ENCODE measurements at regions not wholly inside any gene's neighbourhood (a gene's known extent, or its start where the extent isn't known, plus 50 kb on each side); places are given as distances from the start of the nearest gene placed in this dataset.
"Not testable (repeated sequence)": the region's sequence is repeated elsewhere in the genome, so short reads cannot be mapped to it uniquely, and the experiment has no call there.

- H3K9me3 Mint-ChIP-seq (ENCODE audit: unreplicated experiment); H3K27me3 Mint-ChIP-seq (ENCODE audit: unreplicated experiment); H3K27ac Mint-ChIP-seq (ENCODE audit: unreplicated experiment); H3K4me1 Mint-ChIP-seq (ENCODE audit: unreplicated experiment); DNase-seq (ENCODE audit: low spot score); H3K4me3 Mint-ChIP-seq (ENCODE audit: unreplicated experiment); H3K36me3 Mint-ChIP-seq (ENCODE audit: low read depth, unreplicated experiment): not testable (repeated sequence)
Measured at GRCh38 chr12:8282181-8282580, 54.8 kb upstream of the FAM90A1 start.

- H3K4me3 Mint-ChIP-seq (ENCODE audit: unreplicated experiment); H3K9me3 Mint-ChIP-seq (ENCODE audit: unreplicated experiment); H3K27ac Mint-ChIP-seq (ENCODE audit: unreplicated experiment); H3K36me3 Mint-ChIP-seq (ENCODE audit: low read depth, unreplicated experiment); H3K27me3 Mint-ChIP-seq (ENCODE audit: unreplicated experiment); H3K4me1 Mint-ChIP-seq (ENCODE audit: unreplicated experiment); DNase-seq (ENCODE audit: low spot score): not testable (repeated sequence)
Measured at GRCh38 chr12:8285681-8286080, 58.3 kb upstream of the FAM90A1 start.

- H3K4me3 Mint-ChIP-seq (ENCODE audit: unreplicated experiment); H3K36me3 Mint-ChIP-seq (ENCODE audit: low read depth, unreplicated experiment); H3K27me3 Mint-ChIP-seq (ENCODE audit: unreplicated experiment); H3K9me3 Mint-ChIP-seq (ENCODE audit: unreplicated experiment); DNase-seq (ENCODE audit: low spot score); H3K27ac Mint-ChIP-seq (ENCODE audit: unreplicated experiment); H3K4me1 Mint-ChIP-seq (ENCODE audit: unreplicated experiment): not testable (repeated sequence)
Measured at GRCh38 chr12:8291764-8292163, 64.3 kb upstream of the FAM90A1 start.

- not testable (repeated sequence) for H3K4me1 Mint-ChIP-seq (ENCODE audit: unreplicated experiment); H3K27me3 Mint-ChIP-seq (ENCODE audit: unreplicated experiment); H3K36me3 Mint-ChIP-seq (ENCODE audit: low read depth, unreplicated experiment); H3K27ac Mint-ChIP-seq (ENCODE audit: unreplicated experiment); H3K9me3 Mint-ChIP-seq (ENCODE audit: unreplicated experiment); H3K4me3 Mint-ChIP-seq (ENCODE audit: unreplicated experiment); DNase-seq (ENCODE audit: low spot score)
Measured at GRCh38 chr12:8294662-8295061, 67.2 kb upstream of the FAM90A1 start.

GRCh38 chr12:8308611-8309010 lies 81.2 kb upstream of the FAM90A1 start:
- not testable (repeated sequence) for DNase-seq (ENCODE audit: low spot score); H3K36me3 Mint-ChIP-seq (ENCODE audit: low read depth, unreplicated experiment); H3K9me3 Mint-ChIP-seq (ENCODE audit: unreplicated experiment); H3K4me1 Mint-ChIP-seq (ENCODE audit: unreplicated experiment); H3K27me3 Mint-ChIP-seq (ENCODE audit: unreplicated experiment); H3K4me3 Mint-ChIP-seq (ENCODE audit: unreplicated experiment); H3K27ac Mint-ChIP-seq (ENCODE audit: unreplicated experiment)

- not testable (repeated sequence) for H3K9me3 Mint-ChIP-seq (ENCODE audit: unreplicated experiment); H3K4me3 Mint-ChIP-seq (ENCODE audit: unreplicated experiment); H3K36me3 Mint-ChIP-seq (ENCODE audit: low read depth, unreplicated experiment); DNase-seq (ENCODE audit: low spot score); H3K27me3 Mint-ChIP-seq (ENCODE audit: unreplicated experiment); H3K27ac Mint-ChIP-seq (ENCODE audit: unreplicated experiment)
- peaks cover 13% of the 10 kb centered on the region for H3K4me1 Mint-ChIP-seq (ENCODE audit: unreplicated experiment)
Measured at GRCh38 chr12:8315997-8316396, 88.6 kb upstream of the FAM90A1 start.

GRCh38 chr12:8317675-8318074 lies 90.3 kb upstream of the FAM90A1 start:
- H3K9me3 Mint-ChIP-seq (ENCODE audit: unreplicated experiment); H3K4me3 Mint-ChIP-seq (ENCODE audit: unreplicated experiment); H3K27ac Mint-ChIP-seq (ENCODE audit: unreplicated experiment); H3K27me3 Mint-ChIP-seq (ENCODE audit: unreplicated experiment); H3K36me3 Mint-ChIP-seq (ENCODE audit: low read depth, unreplicated experiment); DNase-seq (ENCODE audit: low spot score): not testable (repeated sequence)
- H3K4me1 Mint-ChIP-seq (ENCODE audit: unreplicated experiment), result peaks cover 13% of the 10 kb centered on the region

GRCh38 chr12:8320251-8320730 lies 92.9 kb upstream of the FAM90A1 start:
- H3K36me3 Mint-ChIP-seq (ENCODE audit: low read depth, unreplicated experiment); H3K4me3 Mint-ChIP-seq (ENCODE audit: unreplicated experiment); H3K27me3 Mint-ChIP-seq (ENCODE audit: unreplicated experiment); H3K9me3 Mint-ChIP-seq (ENCODE audit: unreplicated experiment): not testable (repeated sequence)
- H3K4me1 Mint-ChIP-seq (ENCODE audit: unreplicated experiment), result peaks cover 21% of the 10 kb centered on the region
- DNase-seq (ENCODE audit: low spot score), result peak; percentile 15
- peak overlapping the region; percentile 92 for H3K27ac Mint-ChIP-seq (ENCODE audit: unreplicated experiment)

- not testable (repeated sequence) for H3K36me3 Mint-ChIP-seq (ENCODE audit: low read depth, unreplicated experiment); DNase-seq (ENCODE audit: low spot score); H3K27me3 Mint-ChIP-seq (ENCODE audit: unreplicated experiment); H3K9me3 Mint-ChIP-seq (ENCODE audit: unreplicated experiment); H3K4me3 Mint-ChIP-seq (ENCODE audit: unreplicated experiment)
- peaks cover 21% of the 10 kb centered on the region for H3K4me1 Mint-ChIP-seq (ENCODE audit: unreplicated experiment)
- peak overlapping the region; percentile 92 for H3K27ac Mint-ChIP-seq (ENCODE audit: unreplicated experiment)
Measured at GRCh38 chr12:8320791-8321370, 93.5 kb upstream of the FAM90A1 start.

- peaks cover 11% of the 10 kb centered on the region for H3K4me1 Mint-ChIP-seq (ENCODE audit: unreplicated experiment)
- not testable (repeated sequence) for H3K4me3 Mint-ChIP-seq (ENCODE audit: unreplicated experiment); H3K36me3 Mint-ChIP-seq (ENCODE audit: low read depth, unreplicated experiment); H3K9me3 Mint-ChIP-seq (ENCODE audit: unreplicated experiment); DNase-seq (ENCODE audit: low spot score); H3K27ac Mint-ChIP-seq (ENCODE audit: unreplicated experiment); H3K27me3 Mint-ChIP-seq (ENCODE audit: unreplicated experiment)
Measured at GRCh38 chr12:8325145-8325839, 97.9 kb upstream of the FAM90A1 start.

- H3K9me3 Mint-ChIP-seq (ENCODE audit: unreplicated experiment); H3K4me3 Mint-ChIP-seq (ENCODE audit: unreplicated experiment); H3K36me3 Mint-ChIP-seq (ENCODE audit: low read depth, unreplicated experiment); H3K27ac Mint-ChIP-seq (ENCODE audit: unreplicated experiment); H3K4me1 Mint-ChIP-seq (ENCODE audit: unreplicated experiment); DNase-seq (ENCODE audit: low spot score); H3K27me3 Mint-ChIP-seq (ENCODE audit: unreplicated experiment): not testable (repeated sequence)
Measured at GRCh38 chr12:8328835-8329234, 101.4 kb upstream of the FAM90A1 start.

GRCh38 chr12:8332373-8332772 lies 105.0 kb upstream of the FAM90A1 start:
- not testable (repeated sequence) for H3K4me1 Mint-ChIP-seq (ENCODE audit: unreplicated experiment); H3K9me3 Mint-ChIP-seq (ENCODE audit: unreplicated experiment); DNase-seq (ENCODE audit: low spot score); H3K36me3 Mint-ChIP-seq (ENCODE audit: low read depth, unreplicated experiment); H3K27me3 Mint-ChIP-seq (ENCODE audit: unreplicated experiment); H3K4me3 Mint-ChIP-seq (ENCODE audit: unreplicated experiment); H3K27ac Mint-ChIP-seq (ENCODE audit: unreplicated experiment)

All from endothelial cell (in vitro differentiated cells).